IPS-18a (cell line): ENCODE measurements at regions not wholly inside any gene's neighbourhood (a gene's known extent, or its start where the extent isn't known, plus 50 kb on each side); places are given as distances from the start of the nearest gene placed in this dataset.

Source experiments
- H3K27ac ChIP-seq: one replicate; pipeline ENCODE4 v1.5.1; 2013; ENCODE audit warnings: low read length
- H3K27me3 ChIP-seq: one replicate; pipeline ENCODE4 v1.6.1; 2013; ENCODE audit warnings: mild to moderate bottlenecking, low read length; ENCODE audit not compliant: control insufficient read depth, insufficient read depth
- H3K36me3 ChIP-seq: one replicate; pipeline ENCODE4 v1.6.1; 2013; ENCODE audit warnings: low read depth, low read length; ENCODE audit not compliant: control insufficient read depth
- H3K4me1 ChIP-seq: one replicate; pipeline ENCODE4 v1.6.1; 2013; ENCODE audit warnings: low read depth, low read length; ENCODE audit not compliant: control insufficient read depth
- H3K4me3 ChIP-seq: one replicate; pipeline ENCODE4 v1.5.1; 2013; ENCODE audit warnings: low read length
- H3K9ac ChIP-seq: one replicate; pipeline ENCODE4 v1.6.1; 2013; ENCODE audit warnings: mild to moderate bottlenecking, low read length, moderate library complexity
- H3K9me3 ChIP-seq: one replicate; pipeline ENCODE4 v1.6.1; 2013; ENCODE audit warnings: low read depth, low read length; ENCODE audit not compliant: control insufficient read depth

DNA sequence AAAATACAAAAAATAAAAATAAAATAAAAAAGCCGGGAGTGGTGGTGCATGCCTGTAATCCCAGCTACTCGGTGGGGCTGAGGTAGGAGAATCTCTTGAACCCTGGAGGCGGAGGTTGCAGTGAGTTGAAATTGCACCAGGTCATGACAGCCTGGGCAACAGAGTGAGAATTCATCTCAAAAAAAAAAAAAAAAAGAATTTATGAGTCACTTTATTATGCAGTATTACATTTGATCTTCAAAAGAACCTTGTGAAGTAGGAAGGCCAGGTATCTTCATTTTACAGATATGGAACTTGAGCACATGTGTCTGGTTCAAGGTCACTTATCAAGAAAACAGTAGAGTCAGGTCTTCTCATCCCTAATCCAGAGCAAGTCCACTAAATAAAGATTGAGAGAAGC is 459.4 kb upstream of the HNRNPA3 start:
- no peak overlapping the region for H3K4me3 ChIP-seq
- H3K27ac ChIP-seq: no peak overlapping the region
- H3K9ac ChIP-seq: no peak overlapping the region
- no peaks in the 10 kb centered on the region for H3K27me3 ChIP-seq
- peaks cover 26% of the 10 kb centered on the region for H3K4me1 ChIP-seq
- H3K9me3 ChIP-seq: no peaks in the 10 kb centered on the region
- no peaks in the 10 kb centered on the region for H3K36me3 ChIP-seq

DNA sequence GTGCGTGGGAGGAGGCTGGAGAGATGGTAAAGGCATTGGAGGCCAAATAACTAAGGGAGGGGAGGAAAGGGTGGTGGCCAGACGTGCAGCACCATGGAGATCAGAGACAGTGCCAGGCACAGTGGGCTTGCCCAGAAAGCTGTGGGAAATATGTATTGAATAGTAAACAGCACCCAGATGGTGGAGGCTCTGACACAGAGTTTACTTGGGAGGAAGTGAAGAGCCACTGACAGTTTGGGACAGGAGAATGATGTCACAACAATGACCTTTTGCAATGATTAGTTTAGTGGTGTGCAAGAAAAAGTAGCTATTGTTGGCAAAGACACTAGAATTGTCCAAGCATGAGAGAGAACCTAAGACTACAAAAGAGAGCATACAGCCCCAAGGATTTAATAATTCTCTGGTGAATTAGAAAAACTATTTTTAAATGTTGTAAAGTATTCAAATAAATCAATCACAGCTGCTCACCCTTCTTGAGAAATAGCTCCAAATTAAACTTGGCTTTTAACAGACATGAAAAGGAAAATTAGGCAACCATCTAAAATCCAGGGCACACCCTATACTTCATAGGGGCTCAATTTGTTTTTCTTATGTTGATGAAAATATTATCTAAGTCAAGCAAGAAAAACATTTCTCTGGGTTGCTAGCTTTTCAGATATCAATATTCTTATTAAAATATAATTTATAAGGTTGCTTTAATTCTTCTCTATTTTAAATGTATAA is 458.7 kb upstream of the HNRNPA3 start:
- no peaks in the 10 kb centered on the region for H3K9me3 ChIP-seq
- H3K27me3 ChIP-seq: no peaks in the 10 kb centered on the region
- H3K36me3 ChIP-seq: no peaks in the 10 kb centered on the region
- no peak overlapping the region for H3K4me3 ChIP-seq
- H3K9ac ChIP-seq: no peak overlapping the region
- H3K4me1 ChIP-seq: peaks cover 26% of the 10 kb centered on the region
- no peak overlapping the region for H3K27ac ChIP-seq

DNA sequence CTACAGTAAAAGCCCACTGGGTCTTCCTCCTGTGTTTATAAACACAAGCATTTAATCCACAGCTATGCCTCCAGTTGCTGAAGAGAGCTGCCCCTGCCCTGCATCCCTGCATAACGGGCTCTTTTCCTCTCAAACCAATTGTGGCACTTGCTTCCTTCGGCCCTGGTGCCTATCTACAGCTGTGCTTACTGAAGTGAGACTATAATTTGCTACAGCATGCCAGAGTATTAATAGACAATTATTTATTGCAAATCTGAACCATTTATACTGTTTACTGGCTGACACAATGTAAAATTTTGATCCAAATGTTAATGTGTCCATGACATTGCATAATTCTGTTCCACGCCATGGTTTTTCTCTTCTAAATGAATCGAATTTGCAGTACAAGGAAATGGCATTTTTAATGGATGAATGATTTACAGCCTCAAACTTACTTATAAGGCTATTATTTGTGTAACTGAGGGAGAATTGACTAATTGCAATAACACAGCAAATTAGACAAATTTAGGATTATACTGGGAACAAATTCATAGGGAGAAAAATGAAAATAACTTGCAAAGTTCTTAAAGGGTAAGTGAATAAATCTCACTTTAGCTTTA is 457.0 kb upstream of the HNRNPA3 start:
- Histone ChIP-seq H3K4me1 (peaks cover 25% of the 10 kb centered on the region), H3K27me3 (no peaks in the 10 kb centered on the region), H3K27ac (no peak overlapping the region), H3K9me3 (no peaks in the 10 kb centered on the region), H3K9ac (no peak overlapping the region), H3K36me3 (no peaks in the 10 kb centered on the region), H3K4me3 (no peak overlapping the region)

DNA sequence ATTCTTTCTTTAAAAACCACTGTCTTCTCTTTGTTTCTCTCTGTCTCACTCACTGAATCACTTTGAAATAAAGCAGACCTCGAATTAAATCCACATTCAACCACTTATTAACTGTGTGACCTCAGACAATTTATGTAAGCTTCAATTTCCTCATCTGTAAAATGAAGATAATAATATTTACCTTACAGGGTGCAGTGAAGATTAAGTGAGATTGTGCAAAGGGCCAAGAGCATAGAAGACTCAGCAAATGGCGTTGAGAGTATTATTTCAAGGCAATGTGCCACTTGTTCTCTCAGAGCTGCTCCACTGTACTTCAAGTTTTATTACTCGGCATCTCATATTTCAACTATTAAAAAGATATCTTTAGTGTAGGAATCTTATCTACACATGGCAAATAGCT is 454.2 kb upstream of the HNRNPA3 start:
- Histone ChIP-seq H3K9me3 (no peaks in the 10 kb centered on the region), H3K9ac (no peak overlapping the region), H3K4me1 (peaks cover 25% of the 10 kb centered on the region), H3K4me3 (no peak overlapping the region), H3K27ac (no peak overlapping the region), H3K27me3 (no peaks in the 10 kb centered on the region), H3K36me3 (no peaks in the 10 kb centered on the region)

DNA sequence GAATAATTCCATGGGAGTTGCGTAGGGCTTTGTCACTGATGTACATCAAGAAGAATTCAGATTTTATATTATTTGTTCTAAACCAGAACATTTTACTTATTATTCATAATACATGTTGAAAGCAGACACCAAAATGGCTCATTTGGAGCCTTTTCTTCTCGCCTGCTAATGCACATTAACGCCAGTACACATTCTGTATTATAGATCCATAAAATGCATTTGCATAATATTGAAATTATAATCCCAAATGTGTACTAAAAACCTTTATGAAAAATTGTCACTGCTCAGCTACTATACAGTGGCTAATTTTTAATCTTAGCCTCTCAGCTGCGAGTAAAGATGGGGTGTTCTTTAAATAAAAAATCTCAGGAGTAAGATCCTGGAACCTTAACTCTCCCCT is 452.2 kb upstream of the HNRNPA3 start:
- Histone ChIP-seq H3K4me1 (peaks cover 42% of the 10 kb centered on the region), H3K27me3 (no peaks in the 10 kb centered on the region), H3K9me3 (no peaks in the 10 kb centered on the region), H3K27ac (no peak overlapping the region), H3K4me3 (no peak overlapping the region), H3K36me3 (no peaks in the 10 kb centered on the region), H3K9ac (no peak overlapping the region)

DNA sequence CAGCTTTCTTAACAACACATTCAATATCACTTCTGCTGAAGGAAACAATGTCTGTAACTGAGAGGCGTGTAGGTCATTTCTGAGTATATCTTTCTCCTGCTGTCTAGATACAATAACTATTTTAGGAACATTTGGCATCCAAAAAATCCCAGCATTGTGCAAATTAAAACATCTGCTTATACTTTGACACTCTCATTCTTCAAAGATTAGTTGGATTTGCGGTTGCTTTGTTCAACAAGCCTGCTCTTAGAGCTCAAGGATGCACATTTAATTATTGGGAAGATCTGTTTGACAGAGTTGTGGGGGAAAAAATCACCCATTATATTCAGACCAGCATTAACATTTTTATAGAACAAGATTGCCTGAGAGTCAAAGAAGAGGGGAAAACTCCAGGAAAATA is 449.5 kb upstream of the HNRNPA3 start:
- peak overlapping the region; percentile 34 for H3K27ac ChIP-seq
- H3K9me3 ChIP-seq: no peaks in the 10 kb centered on the region
- H3K9ac ChIP-seq: no peak overlapping the region
- no peaks in the 10 kb centered on the region for H3K36me3 ChIP-seq
- no peak overlapping the region for H3K4me3 ChIP-seq
- H3K4me1 ChIP-seq: peaks cover 43% of the 10 kb centered on the region
- no peaks in the 10 kb centered on the region for H3K27me3 ChIP-seq

DNA sequence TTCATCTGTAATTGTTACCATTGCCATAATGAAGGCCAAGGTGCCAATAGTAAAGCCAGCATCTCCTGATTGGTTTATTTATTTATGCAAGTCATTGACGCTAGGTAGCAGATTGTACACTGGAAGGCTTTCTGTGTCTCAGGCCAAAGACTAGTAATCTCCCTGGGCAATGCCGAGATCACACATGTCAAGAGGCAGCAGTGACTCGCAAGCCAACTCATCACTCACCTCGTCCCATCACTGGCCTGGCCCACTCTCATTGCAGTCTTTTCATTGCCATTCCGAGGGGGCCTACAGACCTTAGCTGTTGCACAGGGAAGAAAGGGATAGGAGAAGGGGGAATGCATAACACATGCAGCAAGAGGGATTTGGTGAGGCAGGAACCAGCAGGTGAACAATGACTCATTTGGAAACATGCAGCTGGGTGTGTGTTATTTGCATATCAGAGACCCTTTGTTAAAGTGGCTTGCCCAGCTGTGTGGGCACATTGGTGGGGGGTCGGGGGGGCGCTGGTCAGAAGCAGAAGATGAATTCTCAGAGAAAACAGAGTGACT is 448.7 kb upstream of the HNRNPA3 start:
- Histone ChIP-seq H3K27me3 (no peaks in the 10 kb centered on the region), H3K4me1 (peaks cover 43% of the 10 kb centered on the region), H3K27ac (peak overlapping the region; percentile 69), H3K9ac (peak overlapping the region; percentile 2), H3K36me3 (no peaks in the 10 kb centered on the region), H3K4me3 (peak overlapping the region; percentile 44), H3K9me3 (no peaks in the 10 kb centered on the region)

DNA sequence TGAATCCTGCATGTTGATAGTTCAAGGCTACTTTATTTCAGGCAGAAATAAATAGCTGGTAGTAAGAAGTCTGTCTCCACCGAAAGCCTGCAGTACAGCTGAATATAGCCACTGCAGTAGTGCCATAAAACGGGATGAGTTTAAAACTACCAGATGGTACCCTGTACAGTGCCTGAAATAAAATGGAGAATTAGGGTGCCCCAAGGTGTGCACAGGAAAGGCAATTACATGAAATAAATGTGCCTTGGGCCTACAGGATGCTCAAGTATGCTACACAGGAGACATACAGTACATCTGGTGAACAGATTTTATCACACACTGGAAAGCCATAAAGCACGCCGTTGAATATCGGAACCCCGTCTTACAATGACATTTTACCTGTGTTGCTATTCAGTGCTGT is 447.7 kb upstream of the HNRNPA3 start:
- Histone ChIP-seq H3K36me3 (no peaks in the 10 kb centered on the region), H3K9ac (no peak overlapping the region), H3K4me3 (peak overlapping the region; percentile 44), H3K9me3 (no peaks in the 10 kb centered on the region), H3K27me3 (no peaks in the 10 kb centered on the region), H3K4me1 (peaks cover 43% of the 10 kb centered on the region), H3K27ac (peak overlapping the region; percentile 69)

DNA sequence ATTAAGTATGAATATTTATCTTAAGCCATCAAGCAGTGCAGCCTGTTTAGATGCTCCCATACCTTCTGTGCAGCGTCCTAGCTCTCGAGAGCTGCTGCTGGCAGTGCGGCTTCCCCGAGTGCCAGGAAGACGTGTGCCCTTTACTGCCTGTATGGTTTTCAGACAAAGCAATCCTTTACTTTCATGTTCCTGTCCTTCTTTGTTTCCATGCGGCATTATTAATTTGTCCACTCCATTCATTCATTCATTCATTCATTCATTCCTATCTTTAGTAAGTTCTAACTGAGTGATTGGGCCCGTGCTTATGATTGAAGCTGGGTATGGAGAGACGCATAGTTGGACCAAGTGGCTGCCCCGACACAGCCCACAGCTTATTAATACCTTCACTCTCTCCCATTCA is 446.6 kb upstream of the HNRNPA3 start:
- no peaks in the 10 kb centered on the region for H3K9me3 ChIP-seq
- no peak overlapping the region for H3K9ac ChIP-seq
- H3K4me1 ChIP-seq: peaks cover 43% of the 10 kb centered on the region
- no peak overlapping the region for H3K27ac ChIP-seq
- H3K36me3 ChIP-seq: no peaks in the 10 kb centered on the region
- no peak overlapping the region for H3K4me3 ChIP-seq
- no peaks in the 10 kb centered on the region for H3K27me3 ChIP-seq

DNA sequence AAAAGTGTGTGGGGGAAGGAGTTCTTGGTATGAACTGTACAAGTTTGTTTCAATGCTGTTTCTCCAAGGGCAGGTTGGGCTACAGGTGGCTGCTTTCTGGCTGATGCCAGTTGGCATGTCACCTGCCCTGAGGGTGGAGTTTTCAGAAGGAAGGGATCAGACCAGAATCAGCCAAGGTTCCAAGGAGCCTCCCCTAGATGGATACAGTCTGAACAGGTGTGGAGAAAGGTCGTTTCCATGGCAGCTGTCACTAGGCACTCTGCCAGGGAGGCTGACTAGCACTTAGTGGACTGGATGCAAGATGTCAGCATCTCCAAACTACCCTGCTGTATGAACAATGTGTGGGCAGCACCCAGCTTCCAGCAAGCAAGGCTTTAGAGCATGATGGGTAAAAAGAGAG is 444.4 kb upstream of the HNRNPA3 start:
- H3K9ac ChIP-seq: no peak overlapping the region
- H3K4me3 ChIP-seq: no peak overlapping the region
- H3K36me3 ChIP-seq: no peaks in the 10 kb centered on the region
- H3K4me1 ChIP-seq: peaks cover 31% of the 10 kb centered on the region
- H3K27me3 ChIP-seq: no peaks in the 10 kb centered on the region
- H3K9me3 ChIP-seq: no peaks in the 10 kb centered on the region
- H3K27ac ChIP-seq: no peak overlapping the region

DNA sequence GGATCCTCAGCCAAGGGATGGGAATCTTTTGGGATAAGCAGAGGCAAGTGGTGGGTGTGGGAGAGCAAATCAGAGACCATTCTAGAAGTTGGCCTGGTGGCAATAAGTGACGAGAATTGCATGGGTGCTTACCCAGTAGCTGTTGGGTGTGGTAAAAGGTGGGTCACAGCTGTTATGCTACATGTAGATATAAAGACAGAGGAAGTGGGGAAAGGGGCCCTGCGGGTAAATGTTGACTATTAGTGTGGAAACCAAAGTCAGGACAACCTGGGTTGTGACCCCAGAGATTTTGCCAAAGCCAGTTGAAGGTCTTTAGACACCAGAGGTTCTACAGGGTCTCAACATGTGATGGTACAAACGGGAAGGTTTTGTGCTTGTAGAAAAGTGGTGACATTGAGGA is 443.6 kb upstream of the HNRNPA3 start:
- Histone ChIP-seq H3K27me3 (no peaks in the 10 kb centered on the region), H3K4me3 (no peak overlapping the region), H3K36me3 (no peaks in the 10 kb centered on the region), H3K9me3 (peaks cover 6% of the 10 kb centered on the region), H3K9ac (no peak overlapping the region), H3K4me1 (peaks cover 23% of the 10 kb centered on the region), H3K27ac (no peak overlapping the region)
